ENCODE measurements at regions not wholly inside any gene's neighbourhood (a gene's known extent, or its start where the extent isn't known, plus 50 kb on each side); places are given as distances from the start of the nearest gene placed in this dataset.

DNA sequence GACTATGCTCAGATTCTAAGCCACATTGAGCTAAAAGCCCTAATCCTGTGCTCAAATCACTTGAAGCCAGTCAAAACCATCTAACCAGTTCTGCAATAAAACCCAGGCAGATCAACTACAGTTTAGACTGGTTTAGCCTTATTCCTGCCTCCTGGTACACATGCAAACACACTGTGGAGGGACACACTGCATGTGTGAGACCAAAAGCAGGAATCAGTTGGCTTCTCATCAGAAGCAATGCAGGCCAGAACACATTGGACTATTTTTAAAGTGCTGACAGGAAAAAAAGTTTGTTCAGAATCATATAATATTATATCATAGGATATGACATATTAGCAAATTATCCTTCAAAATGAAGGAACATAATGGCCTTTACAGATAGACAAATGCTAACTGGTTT is 52.5 kb upstream of the NT5C1B start:
- no peak for TF ChIP-seq EZH2 (IDR thresholded peaks at IDR 0.05; ENCODE audit: low read length, unreplicated experiment)
- TF ChIP-seq, protein P1, sequence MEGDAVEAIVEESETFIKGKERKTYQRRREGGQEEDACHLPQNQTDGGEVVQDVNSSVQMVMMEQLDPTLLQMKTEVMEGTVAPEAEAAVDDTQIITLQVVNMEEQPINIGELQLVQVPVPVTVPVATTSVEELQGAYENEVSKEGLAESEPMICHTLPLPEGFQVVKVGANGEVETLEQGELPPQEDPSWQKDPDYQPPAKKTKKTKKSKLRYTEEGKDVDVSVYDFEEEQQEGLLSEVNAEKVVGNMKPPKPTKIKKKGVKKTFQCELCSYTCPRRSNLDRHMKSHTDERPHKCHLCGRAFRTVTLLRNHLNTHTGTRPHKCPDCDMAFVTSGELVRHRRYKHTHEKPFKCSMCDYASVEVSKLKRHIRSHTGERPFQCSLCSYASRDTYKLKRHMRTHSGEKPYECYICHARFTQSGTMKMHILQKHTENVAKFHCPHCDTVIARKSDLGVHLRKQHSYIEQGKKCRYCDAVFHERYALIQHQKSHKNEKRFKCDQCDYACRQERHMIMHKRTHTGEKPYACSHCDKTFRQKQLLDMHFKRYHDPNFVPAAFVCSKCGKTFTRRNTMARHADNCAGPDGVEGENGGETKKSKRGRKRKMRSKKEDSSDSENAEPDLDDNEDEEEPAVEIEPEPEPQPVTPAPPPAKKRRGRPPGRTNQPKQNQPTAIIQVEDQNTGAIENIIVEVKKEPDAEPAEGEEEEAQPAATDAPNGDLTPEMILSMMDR (conservative IDR thresholded peaks at IDR 0.05; ENCODE audit: low read depth, low read length): no peak
